ENCODE measurements at regions not wholly inside any gene's neighbourhood (a gene's known extent, or its start where the extent isn't known, plus 50 kb on each side); places are given as distances from the start of the nearest gene placed in this dataset.
"Not testable (repeated sequence)": the region's sequence is repeated elsewhere in the genome, so short reads cannot be mapped to it uniquely, and the experiment has no call there.

DNA sequence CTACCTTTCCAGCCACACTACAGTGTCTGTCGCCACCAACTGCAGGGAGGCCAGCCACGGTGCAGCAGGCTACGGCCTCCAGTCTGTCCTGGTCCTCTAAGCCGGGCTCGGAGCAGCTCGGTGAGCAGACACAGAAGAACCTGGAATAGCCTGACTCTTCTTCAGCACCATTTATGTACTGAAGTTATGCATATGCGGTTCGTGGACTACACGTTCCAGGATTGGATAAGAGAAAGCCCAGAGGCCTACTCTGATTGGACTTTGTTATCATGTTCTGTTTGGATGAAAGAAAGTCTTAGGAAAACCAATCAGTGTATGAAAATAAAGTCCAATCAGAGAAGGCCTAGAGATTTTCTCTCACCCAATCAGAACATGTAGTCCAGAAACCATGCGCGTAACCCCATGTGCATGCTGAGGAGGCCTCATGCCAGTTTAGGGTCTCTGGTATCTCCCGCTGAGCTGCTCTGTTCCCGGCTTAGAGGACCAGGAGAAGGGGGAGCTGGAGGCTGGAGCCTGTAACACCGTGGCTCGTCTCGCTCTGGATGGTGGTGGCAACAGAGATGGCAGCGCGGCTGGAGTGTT is 4462.0 kb upstream of the OR11H1 start:
- not testable (repeated sequence) for TF ChIP-seq POLR2A (IDR thresholded peaks at IDR 0.05; ENCODE audit: low read depth, low read length); MXI1 (IDR thresholded peaks at IDR 0.05; ENCODE audit: low read depth, low read length); BACH1 (IDR thresholded peaks at IDR 0.05; ENCODE audit: borderline replicate concordance); SRF (IDR thresholded peaks at IDR 0.05; ENCODE audit: low read depth in 2 of 2, low read length in 2 of 2); KAT2A (conservative IDR thresholded peaks at IDR 0.05; ENCODE audit: control insufficient read depth, low read depth, low read length); RCOR1 (conservative IDR thresholded peaks at IDR 0.05; ENCODE audit: low read depth, low read length); CBFB (IDR thresholded peaks at IDR 0.05; ENCODE audit: low read depth); ZZZ3 (IDR thresholded peaks at IDR 0.05; ENCODE audit: control insufficient read depth, insufficient read length, low read depth); CHD1 (IDR thresholded peaks at IDR 0.05; ENCODE audit: low read depth, low read length); SIN3A (IDR thresholded peaks at IDR 0.05; ENCODE audit: low read depth, low read length)
- TF ChIP-seq, protein P1, sequence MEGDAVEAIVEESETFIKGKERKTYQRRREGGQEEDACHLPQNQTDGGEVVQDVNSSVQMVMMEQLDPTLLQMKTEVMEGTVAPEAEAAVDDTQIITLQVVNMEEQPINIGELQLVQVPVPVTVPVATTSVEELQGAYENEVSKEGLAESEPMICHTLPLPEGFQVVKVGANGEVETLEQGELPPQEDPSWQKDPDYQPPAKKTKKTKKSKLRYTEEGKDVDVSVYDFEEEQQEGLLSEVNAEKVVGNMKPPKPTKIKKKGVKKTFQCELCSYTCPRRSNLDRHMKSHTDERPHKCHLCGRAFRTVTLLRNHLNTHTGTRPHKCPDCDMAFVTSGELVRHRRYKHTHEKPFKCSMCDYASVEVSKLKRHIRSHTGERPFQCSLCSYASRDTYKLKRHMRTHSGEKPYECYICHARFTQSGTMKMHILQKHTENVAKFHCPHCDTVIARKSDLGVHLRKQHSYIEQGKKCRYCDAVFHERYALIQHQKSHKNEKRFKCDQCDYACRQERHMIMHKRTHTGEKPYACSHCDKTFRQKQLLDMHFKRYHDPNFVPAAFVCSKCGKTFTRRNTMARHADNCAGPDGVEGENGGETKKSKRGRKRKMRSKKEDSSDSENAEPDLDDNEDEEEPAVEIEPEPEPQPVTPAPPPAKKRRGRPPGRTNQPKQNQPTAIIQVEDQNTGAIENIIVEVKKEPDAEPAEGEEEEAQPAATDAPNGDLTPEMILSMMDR (IDR thresholded peaks at IDR 0.05 in 2 of 3, conservative IDR thresholded peaks at IDR 0.05 in 1 of 3; ENCODE audit: control insufficient read depth in 2 of 3, extremely low read depth in 1 of 3, insufficient read depth in 1 of 3, low read depth in 3 of 3, low read length in 3 of 3) = not testable (repeated sequence)

All from GM12878 (cell line).